Activated T-cell treated with anti-CD3 and anti-CD28 coated beads, Interleukin-2, amount 50 U/mL, for 72 hours (primary cell): ENCODE measurements at regions not wholly inside any gene's neighbourhood (a gene's known extent, or its start where the extent isn't known, plus 50 kb on each side); places are given as distances from the start of the nearest gene placed in this dataset.

Experiments used
- ATAC-seq, 2 donors: fragments of 150-1000 bp; cut with Tn5 transposase; replicated peaks in 1 of 2; 2 replicates each; pipeline ENCODE4 v1.10.0; 2021; ENCODE audit warnings: moderate library complexity in 2 of 2, mild to moderate bottlenecking in 1 of 2
- DNase-seq, 2 donors: peaks; one replicate each; pipeline ENCODE4 v3.0.0; 2021 to 2022; ENCODE audit warnings: mixed read lengths in 1 of 2
- H3K27ac Mint-ChIP-seq: one replicate; pipeline ENCODE4 v1.8.0; 2022; ENCODE audit warnings: mild to moderate bottlenecking, moderate library complexity, mixed read lengths
- H3K27me3 Mint-ChIP-seq: one replicate; pipeline ENCODE4 v1.8.0; 2022; ENCODE audit warnings: low read depth, mixed read lengths
- H3K36me3 Mint-ChIP-seq, 2 donors: one replicate each; pipeline ENCODE4 v1.8.0; 2022; ENCODE audit warnings: mixed read lengths in 2 of 2, mild to moderate bottlenecking in 1 of 2; ENCODE audit not compliant: insufficient read depth in 2 of 2
- H3K4me1 Mint-ChIP-seq: one replicate; pipeline ENCODE4 v1.8.0; 2022; ENCODE audit warnings: low read depth, mixed read lengths
- H3K4me3 Mint-ChIP-seq, 2 donors: one replicate each; pipeline ENCODE4 v1.8.0; 2022; ENCODE audit warnings: mild to moderate bottlenecking in 2 of 2, mixed read lengths in 2 of 2, moderate library complexity in 2 of 2
- H3K9me3 Mint-ChIP-seq, 2 donors: one replicate each; pipeline ENCODE4 v1.8.0; 2022; ENCODE audit warnings: mixed read lengths in 2 of 2

DNA sequence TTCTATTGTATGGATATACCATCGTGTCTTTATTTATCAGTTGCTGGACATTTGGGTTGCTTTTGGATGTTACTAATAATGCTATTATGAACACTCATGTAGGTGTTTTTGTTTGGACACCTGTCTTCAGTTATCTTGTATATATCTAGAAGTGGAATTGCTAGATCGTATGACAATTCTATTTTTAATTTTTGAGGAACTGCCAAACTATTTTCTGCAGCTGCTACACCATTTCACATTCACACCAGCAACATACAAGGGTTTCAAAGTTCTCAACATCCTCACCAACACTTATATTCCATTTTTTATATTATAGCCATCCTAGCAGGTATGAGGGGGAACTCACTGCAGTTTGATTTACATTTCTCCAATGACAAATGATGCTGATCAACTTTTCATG, 324.6 kb downstream of the CAAP1 start:
- ATAC-seq (no peak), DNase-seq (no peak)
- no peaks in the 10 kb centered on the region for H3K27me3 Mint-ChIP-seq
- no peak overlapping the region for H3K27ac Mint-ChIP-seq
- peaks cover 0 to 1% of the 10 kb centered on the region in 2 donors for H3K9me3 Mint-ChIP-seq
- H3K4me1 Mint-ChIP-seq: no peaks in the 10 kb centered on the region
- H3K4me3 Mint-ChIP-seq: no peak overlapping the region
- H3K36me3 Mint-ChIP-seq: no peaks in the 10 kb centered on the region

DNA sequence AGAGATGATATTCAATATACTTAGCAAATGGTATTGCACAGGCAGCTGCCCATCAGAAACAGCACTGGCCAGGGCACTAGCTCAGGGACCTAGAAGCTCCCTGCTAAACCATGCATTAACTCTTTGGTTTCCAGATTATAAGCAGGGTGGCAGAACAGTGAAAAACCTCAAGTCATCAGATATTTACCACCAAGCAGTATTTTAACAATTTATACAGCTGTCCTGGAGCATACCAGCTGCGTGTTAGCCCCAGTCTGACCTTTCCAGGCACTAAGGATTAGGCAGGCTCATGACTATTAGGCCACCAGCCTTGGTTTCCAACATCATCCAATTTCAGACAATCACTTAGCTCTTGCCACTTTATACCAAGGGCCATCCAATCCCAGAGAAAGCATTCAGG, 326.5 kb downstream of the CAAP1 start:
- Mint-ChIP-seq H3K36me3 (no peaks in the 10 kb centered on the region), H3K27me3 (no peaks in the 10 kb centered on the region), H3K27ac (no peak overlapping the region), H3K4me3 (no peak overlapping the region), H3K4me1 (no peaks in the 10 kb centered on the region), H3K9me3 (peaks cover 1 to 2% of the 10 kb centered on the region in 2 donors)
- no peak for ATAC-seq
- no peak for DNase-seq

DNA sequence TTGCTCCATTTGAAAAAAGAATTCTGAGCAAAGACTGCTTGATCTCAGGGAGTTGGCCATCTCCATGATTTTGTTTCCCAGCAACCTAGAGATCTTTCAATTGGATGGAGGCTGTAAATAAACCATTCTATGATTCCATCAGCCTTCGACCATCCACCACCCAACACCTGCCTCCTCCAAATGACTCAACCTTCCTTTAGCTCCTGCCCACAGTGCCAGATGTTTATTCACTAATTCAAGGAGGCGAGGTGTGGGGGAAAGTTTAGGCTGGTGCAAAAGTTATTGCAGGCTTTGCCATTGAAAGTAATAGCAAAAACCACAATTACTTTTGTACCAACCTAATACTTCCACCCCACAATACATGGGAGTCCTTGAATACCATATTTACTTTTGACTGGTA, 327.5 kb downstream of the CAAP1 start:
- ATAC-seq (no peak), DNase-seq (no peak)
- H3K27ac Mint-ChIP-seq: no peak overlapping the region
- H3K27me3 Mint-ChIP-seq: no peaks in the 10 kb centered on the region
- H3K36me3 Mint-ChIP-seq: no peaks in the 10 kb centered on the region
- peaks cover under 1 to 2% of the 10 kb centered on the region in 2 donors for H3K9me3 Mint-ChIP-seq
- no peak overlapping the region for H3K4me3 Mint-ChIP-seq
- no peaks in the 10 kb centered on the region for H3K4me1 Mint-ChIP-seq

DNA sequence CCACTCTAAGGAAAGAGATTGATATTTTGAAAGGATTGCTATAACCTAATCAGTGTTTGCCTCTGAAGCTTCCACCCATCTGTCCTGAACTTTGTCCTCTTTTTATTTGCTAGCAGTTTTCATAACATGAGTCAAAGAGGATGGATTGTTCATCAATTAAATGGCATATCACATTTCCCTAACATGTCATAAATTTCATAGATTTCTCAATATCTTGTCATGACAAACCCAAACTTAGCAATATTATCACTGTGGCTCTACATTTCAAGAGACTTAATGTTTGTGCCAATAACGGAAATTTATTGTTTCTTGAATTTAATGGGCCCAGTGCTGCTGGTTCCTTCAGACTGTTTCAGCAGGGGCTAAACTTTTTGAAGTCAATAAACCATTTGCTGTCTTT, 330.3 kb downstream of the CAAP1 start:
- no peaks in the 10 kb centered on the region for H3K4me1 Mint-ChIP-seq

DNA sequence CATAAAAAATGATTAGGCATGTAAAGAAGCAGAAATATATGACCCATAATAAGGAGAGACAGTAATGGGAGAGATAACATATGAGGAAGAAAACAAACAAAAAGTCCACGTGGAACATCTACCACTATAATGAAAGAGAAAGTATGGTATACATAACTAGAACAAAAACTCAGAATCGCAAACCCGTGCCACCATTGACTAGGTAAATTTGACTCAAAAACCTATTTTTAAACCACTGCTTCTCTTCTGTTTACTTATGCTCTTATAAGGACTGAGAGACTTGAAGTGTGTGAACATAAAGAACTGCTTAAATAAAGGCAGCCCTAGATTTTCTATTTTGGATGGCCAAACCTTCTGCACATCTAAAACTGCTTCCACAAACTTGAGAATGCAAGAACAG, 330.7 kb downstream of the CAAP1 start:
- ATAC-seq: no peak
- H3K4me1 Mint-ChIP-seq: no peaks in the 10 kb centered on the region
- H3K27me3 Mint-ChIP-seq: no peaks in the 10 kb centered on the region
- DNase-seq: no peak
- H3K4me3 Mint-ChIP-seq: no peak overlapping the region
- peaks cover 0 to 4% of the 10 kb centered on the region in 2 donors for H3K9me3 Mint-ChIP-seq
- no peak overlapping the region for H3K27ac Mint-ChIP-seq
- no peaks in the 10 kb centered on the region for H3K36me3 Mint-ChIP-seq

More for the DNA sequence above, 330.3 kb downstream of the CAAP1 start:
- Mint-ChIP-seq H3K9me3 (peaks cover 0 to 4% of the 10 kb centered on the region in 2 donors), H3K27me3 (no peaks in the 10 kb centered on the region), H3K27ac (no peak overlapping the region), H3K4me3 (no peak overlapping the region), H3K36me3 (no peaks in the 10 kb centered on the region)
- DNase-seq (no peak), ATAC-seq (no peak)

DNA sequence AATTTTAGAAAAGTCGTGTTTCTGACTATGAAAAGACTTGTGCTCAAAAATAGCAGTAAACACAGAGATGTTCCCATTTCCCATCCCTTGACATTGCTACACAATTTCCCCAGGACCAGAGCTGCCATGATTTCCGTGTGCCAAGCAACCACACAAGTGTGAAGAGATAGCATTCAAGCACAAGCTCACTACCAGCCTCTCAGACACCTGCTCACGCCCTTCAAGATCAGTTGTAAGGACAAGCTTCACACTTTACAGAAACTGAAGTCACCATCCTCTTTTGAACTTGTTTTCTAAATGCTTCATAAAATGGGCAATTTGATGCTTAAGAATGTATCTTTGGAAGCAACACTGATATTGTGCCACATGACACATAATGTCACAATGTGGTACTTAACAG, 333.1 kb downstream of the CAAP1 start:
- Mint-ChIP-seq H3K4me1 (no peaks in the 10 kb centered on the region), H3K36me3 (no peaks in the 10 kb centered on the region), H3K4me3 (no peak overlapping the region), H3K9me3 (peaks cover 2 to 9% of the 10 kb centered on the region in 2 donors), H3K27me3 (no peaks in the 10 kb centered on the region), H3K27ac (no peak overlapping the region)
- DNase-seq (no peak), ATAC-seq (no peak)

DNA sequence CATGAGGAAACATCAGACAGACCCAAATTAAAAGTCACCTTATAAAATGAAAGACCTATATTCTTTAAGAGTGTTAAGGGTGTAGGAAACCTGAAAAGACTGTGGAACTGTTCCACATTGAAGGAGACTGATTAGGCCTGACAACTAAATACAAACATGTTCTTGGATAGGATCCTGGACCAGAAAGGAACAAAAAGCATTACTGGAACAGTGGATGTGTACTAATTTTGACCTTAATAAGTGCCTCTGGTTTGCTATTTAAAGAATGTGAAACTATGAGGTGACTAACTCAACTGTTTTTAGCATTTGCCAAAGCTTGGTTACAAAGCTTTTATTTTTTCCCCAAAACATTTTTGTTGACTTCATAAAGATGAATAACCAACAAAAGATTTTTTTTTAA, 340.6 kb downstream of the CAAP1 start:
- Mint-ChIP-seq H3K4me1 (no peaks in the 10 kb centered on the region), H3K36me3 (no peaks in the 10 kb centered on the region), H3K9me3 (peaks cover 5 to 7% of the 10 kb centered on the region in 2 donors), H3K4me3 (no peak overlapping the region), H3K27me3 (no peaks in the 10 kb centered on the region), H3K27ac (no peak overlapping the region)
- DNase-seq (no peak), ATAC-seq (no peak)

DNA sequence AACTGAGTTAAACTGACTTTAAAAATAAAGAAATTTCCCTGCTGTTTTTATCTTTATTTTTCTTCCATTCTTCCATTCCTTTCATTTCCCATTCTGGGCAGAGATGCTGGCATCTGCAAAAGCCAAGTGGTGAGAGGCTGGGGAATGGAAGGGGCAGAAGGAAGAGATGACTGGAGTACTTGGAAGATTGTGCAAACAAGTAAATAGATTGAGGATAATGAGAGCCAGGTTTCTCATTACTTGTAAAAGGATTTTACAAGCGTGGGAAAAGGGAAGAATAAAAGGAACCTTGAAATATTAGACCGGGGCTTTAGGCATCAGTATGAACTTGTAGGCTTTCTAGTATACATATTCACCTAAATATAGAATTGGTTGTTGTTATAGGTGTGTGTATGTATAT, 341.2 kb downstream of the CAAP1 start:
- H3K27me3 Mint-ChIP-seq: no peaks in the 10 kb centered on the region
- no peak overlapping the region for H3K27ac Mint-ChIP-seq
- no peak for DNase-seq
- H3K9me3 Mint-ChIP-seq: peaks cover 6 to 9% of the 10 kb centered on the region in 2 donors
- ATAC-seq: no peak
- no peaks in the 10 kb centered on the region for H3K4me1 Mint-ChIP-seq
- H3K4me3 Mint-ChIP-seq: no peak overlapping the region
- no peaks in the 10 kb centered on the region for H3K36me3 Mint-ChIP-seq

DNA sequence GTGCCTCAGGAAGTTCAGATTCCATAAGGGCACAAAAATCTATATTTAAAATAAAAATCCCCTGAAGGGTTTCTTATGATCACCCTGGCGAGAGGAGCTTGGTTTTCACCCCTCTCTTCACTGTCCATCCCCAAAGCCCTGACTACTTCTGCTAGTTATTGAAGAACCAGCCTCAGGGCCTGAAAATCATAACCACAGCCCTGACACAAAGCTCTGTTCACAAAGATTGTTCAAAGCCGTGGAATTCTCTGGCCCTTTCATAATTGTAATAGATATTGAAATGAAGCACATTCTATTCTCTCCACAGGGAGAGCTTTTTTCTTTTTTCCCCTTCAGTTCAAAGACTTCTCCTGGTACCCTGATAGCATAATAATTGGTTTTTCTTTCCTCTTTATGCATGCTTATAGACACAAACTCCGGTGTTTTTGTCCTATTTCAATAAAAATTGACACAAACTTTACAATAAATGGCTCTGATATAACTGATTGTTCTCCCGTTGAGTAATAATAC, 343.8 kb downstream of the CAAP1 start:
- Mint-ChIP-seq H3K27ac (no peak overlapping the region), H3K36me3 (no peaks in the 10 kb centered on the region), H3K4me1 (no peaks in the 10 kb centered on the region), H3K27me3 (no peaks in the 10 kb centered on the region), H3K9me3 (peaks cover 3 to 8% of the 10 kb centered on the region in 2 donors), H3K4me3 (no peak overlapping the region)
- no peak for DNase-seq
- no peak for ATAC-seq

DNA sequence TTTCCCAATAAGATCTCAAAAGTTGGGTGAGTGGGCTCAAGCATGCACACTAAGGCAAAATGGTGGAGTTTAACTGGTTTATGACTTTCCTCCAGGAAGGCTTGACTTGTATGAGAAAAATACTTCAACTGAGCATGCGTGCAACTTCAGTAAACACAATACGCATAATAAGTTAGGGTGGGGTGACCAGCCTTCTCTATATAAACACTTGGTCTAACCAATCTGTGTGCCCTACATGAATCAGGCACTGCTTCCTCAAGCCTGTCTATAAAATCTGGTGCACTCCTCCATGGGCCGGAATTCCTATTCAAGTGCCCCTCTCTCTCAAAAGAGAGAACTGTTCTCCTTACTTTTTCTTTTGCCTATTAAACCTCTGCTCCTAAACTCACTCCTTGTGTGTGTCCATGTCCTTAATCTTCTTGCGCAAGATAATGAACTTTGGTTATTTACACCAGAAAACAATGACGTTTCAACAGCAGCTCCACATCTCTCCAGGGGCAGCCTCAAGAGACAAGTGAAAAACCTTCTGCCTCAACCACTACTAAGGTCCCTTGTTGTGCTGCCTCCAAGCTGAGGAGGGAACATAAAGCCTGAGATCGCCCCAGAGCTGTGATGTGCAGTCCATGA, 352.6 kb downstream of the CAAP1 start:
- no peaks in the 10 kb centered on the region for H3K27me3 Mint-ChIP-seq

DNA sequence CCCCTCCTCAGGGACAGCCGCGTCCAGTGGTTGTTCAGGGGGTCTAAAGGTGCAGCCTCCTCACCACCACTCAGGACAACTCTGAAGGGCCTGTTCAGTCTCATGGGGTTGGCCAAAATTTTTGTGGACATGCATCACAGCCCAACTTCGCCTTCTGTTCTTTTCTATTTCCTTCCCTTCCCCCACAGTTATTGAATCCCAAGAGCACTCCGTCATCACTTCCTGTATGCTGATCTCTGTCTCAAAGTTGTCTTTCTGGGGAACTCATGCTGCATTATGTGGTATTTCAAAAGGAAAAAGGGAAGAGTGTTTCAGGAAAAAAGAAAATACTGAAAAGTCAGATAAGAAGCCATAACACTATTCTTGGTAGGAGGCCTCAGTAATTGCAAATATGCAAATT, 355.4 kb downstream of the CAAP1 start:
- no peak for ATAC-seq
- H3K9me3 Mint-ChIP-seq: peaks cover 5 to 11% of the 10 kb centered on the region in 2 donors
- no peak overlapping the region for H3K27ac Mint-ChIP-seq
- H3K4me1 Mint-ChIP-seq: no peaks in the 10 kb centered on the region
- H3K27me3 Mint-ChIP-seq: no peaks in the 10 kb centered on the region
- no peak overlapping the region for H3K4me3 Mint-ChIP-seq
- no peak for DNase-seq
- no peaks in the 10 kb centered on the region for H3K36me3 Mint-ChIP-seq

More for the DNA sequence above, 352.6 kb downstream of the CAAP1 start:
- Mint-ChIP-seq H3K4me3 (no peak overlapping the region), H3K4me1 (no peaks in the 10 kb centered on the region), H3K9me3 (peaks cover 8 to 17% of the 10 kb centered on the region in 2 donors), H3K27ac (no peak overlapping the region), H3K36me3 (no peaks in the 10 kb centered on the region)
- ATAC-seq: no peak
- no peak for DNase-seq

DNA sequence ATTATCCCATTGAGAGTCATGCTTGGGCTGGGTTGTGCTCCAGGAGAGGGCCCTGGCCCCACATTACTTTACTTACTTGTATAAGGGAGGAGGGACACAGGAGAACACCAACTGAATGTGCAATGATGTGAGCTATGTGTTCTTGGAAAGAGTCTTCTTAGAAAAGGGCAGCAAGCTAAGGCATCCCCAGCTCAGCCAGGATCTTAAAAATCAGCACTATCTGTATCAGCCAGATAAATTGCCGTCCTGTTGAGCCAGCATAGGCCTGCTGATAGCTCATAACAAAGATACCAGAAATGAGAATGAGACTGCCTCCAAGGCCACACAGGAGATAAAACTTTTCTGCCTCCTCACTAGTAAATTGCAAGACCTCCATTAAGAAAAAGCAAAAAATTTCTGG, 357.5 kb downstream of the CAAP1 start:
- ATAC-seq: no peak
- Mint-ChIP-seq H3K27me3 (no peaks in the 10 kb centered on the region), H3K4me1 (no peaks in the 10 kb centered on the region), H3K9me3 (peaks cover 4 to 7% of the 10 kb centered on the region in 2 donors), H3K27ac (no peak overlapping the region), H3K36me3 (no peaks in the 10 kb centered on the region), H3K4me3 (no peak overlapping the region)
- DNase-seq: no peak

DNA sequence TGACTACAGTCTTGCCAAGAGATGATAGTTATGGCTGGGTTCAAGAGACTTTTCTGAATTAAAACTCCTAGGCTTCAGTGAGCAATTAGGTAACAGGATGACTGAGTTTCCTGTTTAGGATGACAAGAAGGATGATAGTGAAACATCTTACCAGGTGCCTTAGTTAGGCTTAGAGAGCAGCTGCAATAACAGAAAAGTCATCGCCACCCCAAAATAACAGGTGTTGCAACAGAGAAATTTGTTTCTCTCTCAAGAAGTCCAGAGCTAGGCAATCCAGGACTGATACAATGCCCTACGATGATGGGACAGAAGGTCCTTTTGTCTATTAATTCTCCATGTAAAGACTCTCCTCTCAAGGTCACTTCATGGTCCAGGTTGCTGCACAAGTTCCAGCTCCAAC, 361.8 kb downstream of the CAAP1 start:
- Mint-ChIP-seq H3K36me3 (no peaks in the 10 kb centered on the region), H3K9me3 (peaks cover 3 to 4% of the 10 kb centered on the region in 2 donors), H3K27me3 (no peaks in the 10 kb centered on the region), H3K27ac (no peak overlapping the region), H3K4me1 (no peaks in the 10 kb centered on the region), H3K4me3 (no peak overlapping the region)
- DNase-seq (no peak), ATAC-seq (no peak)

DNA sequence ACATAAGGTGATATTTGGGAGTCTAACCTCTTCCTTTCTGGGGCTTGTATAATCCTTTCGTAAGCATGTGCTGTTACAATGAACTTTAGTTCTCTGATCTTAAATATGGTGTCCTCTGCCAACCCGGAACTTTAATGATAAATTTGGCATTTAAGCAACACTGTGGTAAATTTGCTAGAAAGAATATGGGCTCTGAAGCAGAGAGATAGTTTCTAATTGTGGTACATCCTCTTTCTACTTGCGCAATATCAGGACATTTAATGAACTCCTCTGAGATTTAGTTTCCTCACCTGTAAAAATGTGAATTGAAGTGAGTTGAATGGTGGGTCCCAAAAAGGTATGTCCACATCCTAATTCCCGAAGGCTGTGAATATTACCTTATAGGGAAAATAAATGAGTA, 364.7 kb downstream of the CAAP1 start:
- Mint-ChIP-seq H3K27ac (no peak overlapping the region), H3K4me1 (no peaks in the 10 kb centered on the region), H3K36me3 (no peaks in the 10 kb centered on the region), H3K4me3 (no peak overlapping the region), H3K9me3 (peaks cover 0 to 6% of the 10 kb centered on the region in 2 donors), H3K27me3 (no peaks in the 10 kb centered on the region)
- no peak for ATAC-seq
- no peak for DNase-seq
